Nucleus accumbens (tissue), 56 donors: ENCODE measurements at regions not wholly inside any gene's neighbourhood (a gene's known extent, or its start where the extent isn't known, plus 50 kb on each side); places are given as distances from the start of the nearest gene placed in this dataset.

Experiments used
- DNase-seq, 56 donors: peaks; one replicate each; lab custom pipeline; 2025; lab: John Stamatoyannopoulos, UW

DNA sequence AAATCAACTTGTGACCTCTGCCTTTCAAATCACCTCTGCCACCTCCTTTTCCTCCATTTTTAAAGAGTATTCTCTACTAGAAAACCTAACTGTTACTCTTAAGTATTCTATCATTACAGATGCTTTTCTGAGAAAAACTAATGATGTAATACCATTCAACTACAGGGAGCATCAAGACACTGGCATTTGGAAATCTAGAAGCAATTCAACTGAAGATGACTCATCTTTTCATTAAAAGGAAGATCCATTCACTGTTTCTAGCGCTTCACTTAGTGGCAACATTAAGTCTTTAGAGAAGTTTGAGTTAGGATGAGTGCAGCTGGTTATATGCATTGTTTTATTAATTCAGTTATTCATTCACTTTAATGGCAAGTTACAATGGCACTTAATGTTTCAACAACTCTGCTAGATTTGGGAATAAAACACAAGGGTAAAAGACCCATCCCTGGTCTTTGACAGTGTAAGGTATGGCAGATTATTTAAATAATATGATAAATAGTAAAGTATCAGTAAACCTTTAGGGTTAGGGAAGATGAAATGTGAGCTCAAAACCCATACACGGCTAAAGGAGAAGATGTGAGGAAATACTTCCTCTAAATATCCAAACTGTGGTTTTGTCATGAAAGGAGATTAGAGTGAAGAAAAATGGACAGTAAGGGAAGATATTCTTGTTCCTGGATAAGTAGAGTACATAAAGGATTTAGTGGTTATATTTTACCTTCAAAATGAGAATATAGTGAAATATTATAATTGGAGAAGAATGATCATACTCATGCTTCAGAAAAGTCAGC is 61.7 kb downstream of the KCNJ2 start:
- DNase-seq, result no peak

DNA sequence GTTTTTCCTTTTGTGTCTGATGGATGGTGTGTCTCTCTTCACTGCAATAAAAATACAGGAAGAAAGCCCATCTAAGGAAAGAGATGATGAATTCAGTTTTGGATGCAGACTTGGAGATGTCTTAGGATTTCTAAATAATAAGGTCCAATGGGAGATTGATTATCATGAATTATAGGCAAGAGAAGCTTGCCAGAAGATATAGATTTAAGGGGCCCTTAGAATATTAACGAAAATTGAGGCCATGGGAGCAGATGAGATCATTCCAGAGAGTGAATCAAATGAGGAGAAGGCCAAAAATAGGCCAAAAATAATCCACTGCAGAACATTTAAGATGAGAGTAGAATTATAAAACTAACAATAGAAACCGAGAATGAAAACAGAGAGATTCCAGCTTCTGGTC is 63.1 kb downstream of the KCNJ2 start:
- DNase-seq, result no peak

DNA sequence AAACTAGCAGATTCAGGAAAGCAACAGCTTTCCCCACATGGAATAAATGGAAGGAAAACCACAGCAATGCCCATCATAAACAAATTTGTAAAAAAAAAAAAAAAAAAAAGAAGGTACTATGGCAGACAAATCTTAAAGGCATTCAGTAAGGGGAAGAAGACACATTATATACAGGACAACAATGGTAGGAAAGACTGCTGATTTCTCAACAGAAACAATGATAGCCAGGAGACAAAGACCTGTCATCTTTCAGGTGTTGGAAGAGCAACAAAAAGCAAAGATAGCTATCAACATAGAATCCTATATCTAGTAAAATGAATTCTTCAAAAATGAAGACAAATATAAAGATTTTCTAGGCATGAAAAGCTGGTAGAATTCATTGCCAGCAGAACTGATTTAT is 65.9 kb downstream of the KCNJ2 start:
- DNase-seq, result no peak

DNA sequence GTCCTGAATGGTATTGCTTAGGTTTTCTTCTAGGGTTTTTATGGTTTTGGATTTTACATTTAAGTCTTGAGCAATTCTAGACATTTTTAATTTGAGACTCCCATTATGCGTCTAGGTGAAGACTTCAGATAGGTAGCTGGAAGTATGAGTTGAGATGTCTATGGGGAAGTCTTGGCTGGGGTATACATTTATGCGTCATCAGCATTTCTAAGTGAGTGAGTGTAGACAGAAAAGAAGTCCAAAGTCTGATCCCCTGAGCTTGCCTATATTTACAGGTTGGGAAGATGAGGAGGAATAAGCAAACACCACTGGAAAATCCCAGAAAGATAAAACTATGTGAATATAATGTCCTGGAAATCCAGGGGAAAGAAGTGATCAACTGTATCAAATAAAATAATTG is 68.9 kb downstream of the KCNJ2 start:
- no peak for DNase-seq

DNA sequence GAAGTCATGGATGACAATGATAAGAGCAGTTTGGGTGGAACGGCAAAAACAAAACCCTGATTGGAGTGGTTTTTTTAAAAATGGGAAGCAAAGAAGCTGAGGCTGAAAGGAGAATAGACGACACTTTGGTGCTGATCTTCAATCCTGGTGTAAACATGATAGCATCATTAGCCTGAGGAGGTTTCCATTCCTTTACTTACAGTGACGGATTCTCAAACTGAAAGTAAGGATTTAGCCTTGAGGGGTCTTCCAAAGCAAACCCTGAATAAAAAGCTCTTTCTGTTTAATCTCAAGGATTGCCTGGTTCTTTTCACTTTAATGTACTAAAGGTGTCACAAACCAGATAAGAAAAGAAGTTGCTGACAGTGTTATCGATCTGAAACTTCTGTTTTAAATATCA is 69.3 kb downstream of the KCNJ2 start:
- no peak for DNase-seq

DNA sequence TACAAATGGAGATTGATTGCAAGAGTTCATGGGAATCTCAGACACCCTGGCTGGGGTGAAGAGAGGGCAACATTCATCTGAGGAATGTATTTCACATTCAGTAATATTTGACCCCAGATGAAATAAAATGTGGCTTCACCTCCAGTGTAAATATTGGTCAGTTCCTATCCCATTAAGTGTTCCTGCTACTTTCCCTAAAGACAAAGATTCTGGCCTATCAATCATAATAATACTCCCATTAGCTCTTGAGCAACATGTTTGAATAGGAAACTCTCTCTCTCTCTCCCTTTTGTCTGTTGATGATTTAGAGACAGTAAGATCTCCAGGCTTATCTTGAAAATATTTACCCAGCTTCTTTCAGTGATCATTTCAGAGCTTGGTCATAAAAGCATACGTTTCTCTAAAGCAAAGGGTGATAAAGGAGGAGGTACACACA is 70.1 kb downstream of the KCNJ2 start:
- no peak for DNase-seq

DNA sequence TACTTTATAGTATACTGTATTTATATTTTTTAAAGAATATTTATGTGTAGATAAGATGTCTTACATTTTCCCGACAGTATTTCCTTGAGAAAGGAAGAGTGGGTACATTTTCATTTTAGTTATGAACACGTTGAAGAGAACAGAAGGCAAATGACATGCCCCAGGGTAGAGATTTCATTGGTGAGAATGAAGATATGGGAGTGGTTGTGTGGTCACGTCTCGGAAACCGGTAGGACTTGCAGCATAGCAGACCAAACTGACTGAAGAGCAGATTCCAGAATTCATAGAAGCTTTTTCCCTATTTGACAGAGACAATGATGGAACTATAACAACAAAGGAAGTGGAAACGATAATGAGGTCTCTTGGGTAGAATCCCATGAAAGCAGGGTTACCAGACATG is 71.7 kb downstream of the KCNJ2 start:
- no peak for DNase-seq

DNA sequence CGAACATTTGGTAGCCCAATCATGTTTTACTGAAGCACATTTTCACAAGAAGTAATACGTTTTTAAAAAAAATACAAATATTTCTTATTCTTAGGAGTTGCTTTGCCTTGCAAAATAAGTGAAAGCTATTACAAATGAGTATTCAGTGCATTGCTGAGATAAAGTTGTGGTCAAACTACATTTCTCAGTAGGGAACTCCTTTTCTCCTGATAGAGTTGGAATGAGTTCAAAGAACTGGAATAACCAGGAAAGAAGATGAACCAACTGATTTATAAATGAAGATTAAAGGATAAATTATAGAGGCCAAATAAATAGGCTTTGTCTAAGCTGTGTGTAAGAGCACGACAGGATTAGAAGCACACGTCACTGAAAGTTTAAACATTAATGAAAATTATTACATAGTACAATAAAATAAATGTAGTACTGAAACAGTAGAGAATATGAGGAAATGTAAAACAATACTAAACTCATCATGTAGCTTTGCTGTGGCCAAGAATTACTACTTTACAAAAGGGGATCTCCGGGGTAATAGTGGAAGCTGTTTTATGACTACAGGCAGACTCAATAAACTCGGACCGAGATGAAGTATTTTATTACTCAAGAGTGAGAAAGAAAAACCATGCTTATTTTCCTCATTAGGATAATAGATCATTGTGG is 73.6 kb downstream of the KCNJ2 start:
- DNase-seq, result no peak

DNA sequence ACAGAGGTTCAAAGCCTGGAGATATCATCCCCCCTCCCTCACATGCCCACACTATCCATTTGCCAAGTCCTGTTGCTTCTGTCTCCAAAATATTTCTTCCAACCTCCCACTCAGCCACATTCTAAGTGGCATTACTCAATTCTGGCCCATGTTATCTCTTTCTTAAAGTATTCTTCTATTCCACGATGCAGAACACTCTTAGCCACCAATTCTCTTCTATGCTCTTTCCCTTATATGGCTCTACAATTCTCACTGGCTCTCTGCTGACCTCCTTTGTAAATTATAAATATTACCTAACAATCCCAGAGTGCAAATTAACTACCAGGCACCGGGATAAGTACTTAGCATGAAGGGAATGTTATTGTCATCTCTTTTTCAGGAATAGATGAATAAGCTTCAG is 82.4 kb downstream of the KCNJ2 start:
- no peak for DNase-seq

DNA sequence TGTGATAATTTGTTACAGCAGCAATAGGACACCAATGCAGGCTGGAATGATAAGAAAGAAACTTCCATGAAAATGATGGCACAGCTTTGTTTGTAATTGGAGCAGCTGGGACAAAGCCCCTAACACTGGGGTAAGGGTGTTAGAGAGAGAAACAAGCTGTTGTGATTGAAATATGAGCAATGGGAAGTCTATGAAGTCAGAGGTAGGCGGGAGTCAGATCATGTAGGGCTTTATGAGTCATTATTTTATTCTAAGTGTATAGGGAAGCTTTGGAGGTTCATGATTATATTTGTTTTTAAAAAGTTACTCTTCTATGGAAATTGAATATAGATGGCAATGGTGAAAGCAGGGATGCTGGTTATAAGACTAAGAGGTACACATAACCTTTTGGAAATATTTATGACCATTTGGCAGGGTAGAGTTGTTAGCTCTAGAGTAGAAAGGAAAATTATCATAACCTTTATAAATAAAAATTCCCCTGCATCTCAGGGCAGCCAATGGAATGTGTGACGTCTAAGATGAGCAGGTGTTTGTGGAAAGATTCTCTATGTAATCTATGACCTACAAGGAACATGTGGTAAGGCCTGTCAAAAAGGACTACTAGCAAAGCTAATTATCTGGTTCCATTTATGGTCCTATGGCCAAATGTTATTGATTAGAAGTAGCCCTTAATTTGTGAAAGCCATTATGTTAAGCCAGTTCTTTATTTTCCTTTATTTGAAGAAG is 85.6 kb downstream of the KCNJ2 start:
- DNase-seq, result no peak

DNA sequence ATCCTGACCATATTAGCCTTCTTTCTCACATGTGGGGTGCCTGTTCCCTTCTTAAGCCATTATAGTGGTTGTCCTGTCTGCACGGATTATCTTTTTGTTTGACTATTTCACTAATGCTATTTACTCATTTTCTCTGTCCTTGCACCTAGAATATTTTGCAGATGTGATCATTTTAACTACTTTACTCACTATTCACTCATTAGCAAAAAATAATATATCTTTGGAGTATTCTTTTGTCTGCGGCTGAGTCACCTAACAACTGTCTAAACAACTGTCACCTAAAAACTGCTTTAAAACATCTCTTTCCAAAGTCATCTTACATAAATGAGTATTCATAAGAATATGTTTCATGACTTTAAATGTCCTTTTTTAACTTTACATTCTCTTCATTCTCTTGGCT is 87.4 kb downstream of the KCNJ2 start:
- no peak for DNase-seq

DNA sequence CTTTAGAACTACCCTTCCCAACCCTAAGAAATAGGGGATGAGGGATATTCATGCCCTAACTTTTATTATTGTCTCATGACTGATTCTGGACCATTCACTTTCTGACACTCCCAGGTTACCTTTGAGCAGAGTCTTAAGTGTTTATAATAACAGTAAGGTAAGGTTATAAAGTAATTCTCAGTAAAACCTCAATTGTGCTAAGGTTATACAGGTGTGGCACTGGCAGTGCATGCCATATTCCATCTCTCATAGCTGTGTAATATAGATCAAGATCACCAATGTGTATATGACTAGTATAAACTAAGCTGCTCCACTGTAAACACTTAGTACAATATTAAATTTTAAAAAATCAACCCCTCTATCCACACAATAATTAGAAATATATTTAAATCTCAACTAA is 89.1 kb downstream of the KCNJ2 start:
- DNase-seq, result no peak

DNA sequence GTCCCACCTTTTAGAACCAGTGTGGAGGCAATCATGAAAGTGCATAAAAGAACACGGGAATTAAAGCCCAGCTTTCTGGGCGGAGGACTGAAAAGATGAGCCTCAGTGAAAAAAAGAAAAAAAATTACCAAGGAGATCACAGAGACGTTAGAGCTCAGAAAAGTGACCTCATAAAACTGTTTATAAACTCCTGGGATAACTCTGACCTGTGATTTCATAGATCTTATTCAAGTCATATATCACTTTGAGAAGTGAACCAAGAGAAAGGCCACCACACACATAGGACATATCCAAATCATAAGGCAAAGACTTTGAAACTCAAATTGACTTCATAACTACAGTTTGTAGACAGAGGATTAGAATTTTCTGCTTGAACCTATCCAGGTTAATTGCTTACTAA is 90.1 kb downstream of the KCNJ2 start:
- no peak for DNase-seq

DNA sequence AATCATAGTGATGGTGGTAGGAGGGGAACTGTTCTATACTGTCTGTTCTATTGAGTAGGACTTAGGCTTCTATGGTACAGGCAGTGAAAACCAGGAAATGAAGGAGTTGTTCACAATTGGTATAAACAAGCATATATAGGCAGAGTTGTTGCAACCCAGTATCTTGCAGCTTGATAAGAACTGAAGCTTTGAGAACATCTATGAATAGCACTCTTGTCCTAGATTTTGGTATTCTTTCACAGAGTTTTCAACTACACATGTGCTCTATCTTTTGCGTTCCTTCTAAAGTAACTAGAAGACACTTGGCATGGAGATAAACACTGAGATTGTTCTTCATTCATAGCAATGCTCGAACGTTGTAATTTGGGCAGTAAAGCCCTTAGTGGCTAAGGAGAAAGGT is 91.8 kb downstream of the KCNJ2 start:
- DNase-seq, result no peak

DNA sequence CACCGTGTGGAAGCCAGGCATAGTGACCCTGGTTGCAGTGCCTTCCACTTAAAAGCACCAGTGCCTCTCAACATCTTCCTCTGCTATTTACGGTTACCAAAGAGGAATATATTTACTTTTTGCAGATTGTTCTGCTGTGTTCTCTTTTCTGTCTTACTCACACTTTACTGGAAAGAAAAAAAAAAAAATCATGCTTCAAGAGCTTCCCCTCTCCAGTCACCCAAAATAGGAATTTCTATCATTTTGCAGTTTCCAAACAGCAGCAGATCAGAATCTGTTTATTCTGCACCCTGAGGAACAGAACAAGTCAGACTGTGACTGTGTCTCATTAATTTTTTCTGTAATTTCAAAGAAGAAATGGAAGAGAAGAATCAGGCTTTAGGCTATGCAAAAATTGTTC is 96.1 kb downstream of the KCNJ2 start:
- no peak for DNase-seq

DNA sequence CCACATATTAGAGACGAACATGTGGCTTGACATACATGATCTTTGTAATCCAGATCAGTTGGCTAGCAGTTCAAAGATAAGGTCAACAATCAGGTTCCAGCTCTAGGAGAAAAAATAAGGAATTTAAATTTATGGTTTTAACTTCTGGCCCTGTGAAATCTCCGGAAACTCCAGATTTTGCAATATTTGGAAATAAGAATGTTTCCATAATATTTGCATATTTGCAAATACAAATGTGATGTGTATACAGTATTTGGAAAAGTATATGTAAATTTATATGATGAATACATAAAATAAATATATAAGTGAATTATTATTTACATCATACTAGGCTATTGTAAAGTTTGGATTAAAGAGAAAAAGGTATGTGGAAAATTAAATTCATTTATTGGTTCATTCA is 97.1 kb downstream of the KCNJ2 start:
- DNase-seq, result no peak

DNA sequence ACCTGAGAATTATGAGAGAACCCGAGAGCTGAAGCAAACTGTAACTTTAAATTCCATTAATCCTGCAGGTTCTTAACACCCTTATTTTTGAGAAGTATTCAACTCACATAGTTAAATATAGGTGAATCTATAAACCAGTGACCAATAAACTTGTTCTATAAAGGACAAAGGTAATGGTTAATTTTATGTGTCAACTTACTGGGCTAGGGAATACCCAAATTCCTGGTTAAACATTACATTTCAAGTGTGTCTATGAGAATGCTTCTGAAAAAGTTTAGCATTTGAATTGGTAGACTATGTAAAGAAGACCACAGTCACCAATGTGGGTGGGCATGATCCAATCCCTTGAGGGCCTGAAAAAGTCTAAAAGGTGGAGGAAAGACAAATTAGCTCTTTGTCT is 99.1 kb downstream of the KCNJ2 start:
- DNase-seq, result no peak

DNA sequence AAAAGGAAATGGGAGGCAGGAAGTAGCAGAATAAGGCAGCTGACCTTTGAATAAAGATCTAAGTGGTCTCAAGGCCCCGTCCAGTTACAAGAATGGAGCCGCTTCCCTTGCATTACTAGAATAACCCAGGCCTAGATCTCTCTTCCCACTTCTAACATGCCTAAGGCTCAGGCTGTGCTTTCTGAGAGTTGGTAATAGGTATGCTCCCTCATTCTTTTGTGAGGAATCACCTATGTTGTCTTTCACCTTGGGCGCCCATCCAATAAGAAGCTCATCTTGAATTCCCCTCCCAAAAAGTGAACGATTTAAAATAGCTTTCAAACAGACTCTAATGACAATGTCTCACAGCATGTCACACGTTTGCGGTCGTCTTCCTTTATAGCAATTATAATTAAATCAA is 101.2 kb downstream of the KCNJ2 start:
- no peak for DNase-seq

DNA sequence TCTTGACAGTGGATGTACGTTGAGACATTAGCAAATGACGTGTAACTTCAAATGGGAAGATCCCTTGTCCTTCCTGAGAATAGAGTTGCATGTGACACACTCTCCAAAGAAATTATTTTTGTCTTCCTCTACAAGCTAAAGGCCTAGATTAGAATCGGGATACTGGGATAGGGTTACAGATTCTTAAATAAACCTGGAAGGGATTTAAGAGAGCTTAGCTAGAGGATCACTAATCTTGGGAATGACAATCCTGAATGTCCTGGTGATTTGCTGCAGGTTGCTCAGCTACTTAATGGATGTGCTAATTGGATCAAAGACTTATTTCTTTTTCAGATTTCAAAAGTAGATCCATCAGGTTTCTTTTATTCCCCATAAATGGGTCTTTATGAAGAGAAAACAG is 101.9 kb downstream of the KCNJ2 start:
- DNase-seq, result no peak

DNA sequence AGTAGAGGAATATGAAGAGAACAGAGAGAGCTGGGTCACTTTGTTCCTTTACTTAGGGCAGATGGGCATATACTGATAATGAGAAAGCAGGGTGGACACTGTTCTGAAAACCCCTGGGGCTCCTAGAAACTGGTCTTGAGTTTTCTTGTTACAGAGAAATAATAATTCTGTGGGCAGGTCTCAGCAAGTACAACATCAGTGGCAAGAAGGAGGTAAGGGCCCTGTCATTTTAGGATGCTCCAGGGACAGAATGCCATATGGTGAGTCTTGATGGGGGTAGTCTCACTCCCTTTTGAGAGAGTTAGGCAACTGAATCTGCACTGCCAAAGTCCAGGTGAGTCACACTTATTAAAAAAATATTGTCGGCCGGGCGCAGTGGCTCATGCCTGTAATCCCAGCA is 102.3 kb downstream of the KCNJ2 start:
- no peak for DNase-seq

DNA sequence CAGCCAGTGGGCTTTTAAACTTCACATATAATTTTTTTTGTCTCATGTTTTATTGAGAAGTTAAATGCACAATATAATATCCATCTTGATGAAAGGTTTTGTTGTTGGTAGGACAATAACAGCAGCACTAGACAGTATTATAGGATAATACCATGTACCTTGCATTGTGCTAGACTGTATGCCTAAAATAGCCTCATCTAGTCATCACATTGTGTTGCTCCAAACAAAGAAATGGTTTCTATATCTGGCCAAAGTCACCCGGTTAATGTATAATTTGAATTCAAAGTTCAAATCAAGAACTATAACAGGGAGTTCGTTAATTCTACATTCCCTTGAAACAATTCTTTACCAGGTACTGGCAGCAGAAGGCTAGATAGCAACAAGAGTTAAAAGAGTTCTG is 104.9 kb downstream of the KCNJ2 start:
- DNase-seq, result no peak

DNA sequence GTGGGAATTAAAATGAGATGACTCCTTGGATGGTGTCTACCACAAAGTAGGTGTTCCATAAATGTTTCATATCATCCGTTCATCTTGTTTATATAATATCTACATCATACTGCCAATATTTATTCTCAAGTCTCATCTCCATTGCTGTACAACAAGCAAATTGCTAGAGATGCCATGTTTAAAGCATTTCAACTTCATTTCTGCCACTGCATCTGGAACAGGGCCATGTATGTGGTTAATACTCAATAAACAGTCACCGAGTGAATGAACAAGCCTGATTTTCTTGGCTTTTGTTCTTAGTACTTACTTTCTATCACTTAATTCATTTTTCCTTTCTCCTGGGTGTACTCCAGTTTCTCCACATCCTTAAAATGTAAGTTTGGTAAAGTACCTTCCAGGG is 107.6 kb downstream of the KCNJ2 start:
- no peak for DNase-seq
